HAP-1 (cell line): ENCODE measurements at regions not wholly inside any gene's neighbourhood (a gene's known extent, or its start where the extent isn't known, plus 50 kb on each side); places are given as distances from the start of the nearest gene placed in this dataset.

Experiments used
- DNase-seq, 2 experiments: peaks; one replicate each; pipeline ENCODE4 v3.0.0-alpha.2; 2016 to 2020; ENCODE audit warnings: low spot score in 2 of 2
- H3K27me3 ChIP-seq: fragments of 250-450 bp; sonication (Bioruptor Pico); 2 replicates; pipeline ENCODE4 v1.5.1; 2020; ENCODE audit warnings: low read depth, mild to moderate bottlenecking, moderate library complexity
- H3K36me3 ChIP-seq: fragments of 250-450 bp; sonication (Bioruptor Pico); replicated peaks from 2 replicates; pipeline ENCODE4 v1.5.1; 2020; ENCODE audit warnings: mild to moderate bottlenecking
- H3K4me1 ChIP-seq: fragments of 250-450 bp; sonication (Bioruptor Pico); 2 replicates; pipeline ENCODE4 v1.5.1; 2020; ENCODE audit warnings: mild to moderate bottlenecking
- H3K4me3 ChIP-seq: fragments of 250-450 bp; sonication (Bioruptor Pico); 2 replicates; pipeline ENCODE4 v1.5.1; 2020; ENCODE audit warnings: mild to moderate bottlenecking, moderate library complexity
- H3K9me3 ChIP-seq: fragments of 250-450 bp; sonication (Bioruptor Pico); 2 replicates; pipeline ENCODE4 v1.5.1; 2020; ENCODE audit warnings: mild to moderate bottlenecking, moderate library complexity
- in situ Hi-C: fragments of 300-500 bp; cut with MboI; formaldehyde crosslinking; loops from 3 replicates; pipeline ENCODE4 v1.14.3; 2020; ENCODE audit warnings: low sequenced_read_pairs, inconsistent platforms, mixed read lengths

DNA sequence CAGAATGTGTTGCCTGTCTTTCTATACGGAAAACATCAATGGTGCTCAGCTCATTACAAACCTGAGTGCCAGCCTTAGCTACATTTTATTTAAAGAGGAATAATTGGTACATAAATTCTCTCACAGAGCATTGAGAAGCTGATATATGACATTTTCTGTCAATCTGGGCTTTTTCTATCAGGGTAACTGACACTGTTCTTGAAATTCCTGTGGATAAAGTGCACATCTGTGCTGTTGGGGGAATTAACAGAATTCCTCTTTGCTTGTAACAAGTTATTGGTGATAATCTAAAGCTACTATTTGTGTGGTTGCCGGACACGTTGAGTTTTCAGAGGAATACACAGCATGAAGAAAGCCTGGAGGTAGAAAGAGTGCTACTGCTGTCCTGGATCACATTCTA, 668.6 kb downstream of the SORCS1 start:
- in situ Hi-C loops: no loop called here
- no peak for DNase-seq
- no peaks in the 10 kb centered on the region for H3K27me3 ChIP-seq
- no peaks in the 10 kb centered on the region for H3K36me3 ChIP-seq
- no peaks in the 10 kb centered on the region for H3K4me1 ChIP-seq
- no peak overlapping the region for H3K4me3 ChIP-seq
- H3K9me3 ChIP-seq: no peaks in the 10 kb centered on the region

DNA sequence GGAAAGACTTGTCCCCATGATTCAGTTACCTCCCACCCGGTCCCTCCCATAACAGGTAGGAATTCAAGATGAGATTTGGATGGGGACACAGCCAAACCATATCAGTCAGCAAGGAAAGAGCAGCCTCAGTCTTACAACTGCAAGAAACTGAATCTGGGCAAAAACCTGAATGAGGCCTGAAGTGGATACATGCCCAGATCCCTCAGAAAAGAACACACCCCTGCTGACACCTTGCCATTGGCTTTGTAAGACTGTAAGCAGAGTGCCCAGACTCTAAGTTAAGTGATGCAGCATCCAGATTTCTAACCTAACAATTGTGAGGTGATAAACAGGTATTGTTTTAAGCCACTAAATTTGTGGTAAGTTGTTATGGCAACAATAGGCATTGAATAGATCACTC, 670.8 kb downstream of the SORCS1 start:
- Histone ChIP-seq H3K27me3 (no peaks in the 10 kb centered on the region), H3K36me3 (no peaks in the 10 kb centered on the region), H3K4me3 (no peak overlapping the region), H3K9me3 (no peaks in the 10 kb centered on the region), H3K4me1 (no peaks in the 10 kb centered on the region)
- DNase-seq: no peak
- in situ Hi-C loops: no loop called here

DNA sequence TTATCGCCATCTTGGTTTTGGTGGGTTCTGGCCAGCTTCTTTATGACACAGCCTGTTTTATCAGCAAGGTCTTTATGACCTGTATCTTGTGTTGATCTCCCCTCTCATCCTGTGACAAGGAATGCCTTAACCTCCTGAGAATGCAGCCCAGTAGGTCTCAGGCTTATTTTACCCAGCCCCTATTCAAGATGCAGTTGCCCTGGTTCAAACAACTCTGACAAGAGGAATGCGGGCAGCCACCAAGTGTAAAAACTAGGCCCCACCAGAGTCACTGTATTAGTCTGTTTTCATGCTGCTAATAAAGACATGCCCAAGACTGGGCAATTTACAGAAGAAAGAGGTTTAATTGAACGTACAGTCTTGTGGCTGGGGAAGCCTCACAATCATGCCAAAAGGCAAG, 671.3 kb downstream of the SORCS1 start:
- Histone ChIP-seq H3K4me1 (no peaks in the 10 kb centered on the region), H3K9me3 (no peaks in the 10 kb centered on the region), H3K36me3 (no peaks in the 10 kb centered on the region), H3K27me3 (no peaks in the 10 kb centered on the region), H3K4me3 (no peak overlapping the region)
- no peak for DNase-seq
- in situ Hi-C loops: no loop called here

DNA sequence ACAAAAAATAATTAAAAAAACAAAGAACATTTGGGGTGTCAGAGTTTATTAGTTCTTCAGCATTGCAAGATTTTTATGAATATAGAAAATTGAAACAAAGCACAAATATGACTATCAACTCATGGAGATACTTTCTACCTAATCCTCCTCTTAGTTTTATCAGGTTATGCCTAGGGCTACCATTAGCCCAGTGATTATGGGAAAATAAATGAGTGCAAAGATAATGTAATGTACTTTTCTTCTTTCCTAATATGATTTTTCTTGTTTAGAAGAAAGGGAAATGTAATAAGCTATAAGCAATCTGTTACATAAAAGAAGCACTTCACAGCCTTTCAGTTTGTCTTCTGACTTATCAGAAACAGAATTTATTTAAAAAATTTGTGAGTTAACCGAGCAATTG, 676.8 kb downstream of the SORCS1 start:
- Histone ChIP-seq H3K9me3 (no peaks in the 10 kb centered on the region), H3K27me3 (no peaks in the 10 kb centered on the region), H3K4me3 (no peak overlapping the region), H3K4me1 (no peaks in the 10 kb centered on the region), H3K36me3 (no peaks in the 10 kb centered on the region)
- in situ Hi-C loops: no loop called here
- DNase-seq: no peak

DNA sequence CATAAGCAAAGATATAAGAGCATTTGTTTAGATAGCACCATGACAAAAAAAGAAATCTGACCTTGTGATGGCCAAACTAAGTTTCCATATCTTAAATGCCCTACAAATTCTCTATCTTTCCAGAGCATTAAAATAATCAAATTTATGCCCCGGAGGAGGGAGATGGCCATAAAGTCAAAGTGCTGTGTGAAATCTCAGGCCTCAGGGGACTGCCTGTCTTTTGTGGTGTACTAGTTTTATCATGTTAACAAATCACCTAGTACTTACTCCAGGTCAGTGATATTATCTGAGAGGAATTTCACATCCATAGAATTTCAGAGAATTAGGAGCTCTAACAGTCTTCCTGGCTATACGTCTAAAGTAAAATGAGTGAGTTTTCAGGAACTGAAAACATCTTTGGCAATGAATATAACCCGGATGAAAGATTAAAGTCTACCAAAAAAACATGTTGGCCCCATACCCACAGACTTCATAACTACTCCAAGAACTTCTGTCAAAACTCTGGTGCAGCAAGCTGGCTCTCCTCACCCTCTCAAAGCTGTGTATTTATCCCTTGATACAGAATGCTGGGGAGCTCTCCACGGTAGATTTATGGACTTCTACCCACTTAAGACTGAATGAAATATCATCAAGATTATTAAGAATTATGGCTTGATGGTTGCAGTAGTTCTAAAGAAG, 682.8 kb downstream of the SORCS1 start:
- no peaks in the 10 kb centered on the region for H3K4me1 ChIP-seq
- in situ Hi-C loops: no loop called here
- H3K36me3 ChIP-seq: no peaks in the 10 kb centered on the region
- no peak for DNase-seq
- no peaks in the 10 kb centered on the region for H3K9me3 ChIP-seq
- no peak overlapping the region for H3K4me3 ChIP-seq
- H3K27me3 ChIP-seq: no peaks in the 10 kb centered on the region

DNA sequence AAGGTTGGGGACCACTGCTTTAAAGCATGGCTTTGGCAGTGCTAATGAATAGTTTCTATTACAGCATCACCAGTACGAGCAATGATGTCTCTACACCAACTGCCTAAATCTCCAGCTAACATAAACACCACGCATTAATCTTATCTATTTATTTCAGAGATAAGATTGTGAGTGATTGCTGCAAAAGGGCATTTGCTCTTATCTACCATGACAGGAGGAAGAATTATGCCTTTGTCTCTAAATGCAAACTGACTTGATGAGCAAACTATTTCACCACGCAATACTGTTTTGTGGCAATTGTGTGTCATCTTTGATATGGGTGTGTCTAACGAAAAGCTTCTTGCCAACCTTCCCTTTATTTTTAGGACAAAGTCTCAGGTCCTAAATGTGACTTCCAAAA, 684.9 kb downstream of the SORCS1 start:
- no peak for DNase-seq
- in situ Hi-C loops: no loop called here
- Histone ChIP-seq H3K9me3 (no peaks in the 10 kb centered on the region), H3K4me3 (no peak overlapping the region), H3K27me3 (no peaks in the 10 kb centered on the region), H3K4me1 (no peaks in the 10 kb centered on the region), H3K36me3 (no peaks in the 10 kb centered on the region)

DNA sequence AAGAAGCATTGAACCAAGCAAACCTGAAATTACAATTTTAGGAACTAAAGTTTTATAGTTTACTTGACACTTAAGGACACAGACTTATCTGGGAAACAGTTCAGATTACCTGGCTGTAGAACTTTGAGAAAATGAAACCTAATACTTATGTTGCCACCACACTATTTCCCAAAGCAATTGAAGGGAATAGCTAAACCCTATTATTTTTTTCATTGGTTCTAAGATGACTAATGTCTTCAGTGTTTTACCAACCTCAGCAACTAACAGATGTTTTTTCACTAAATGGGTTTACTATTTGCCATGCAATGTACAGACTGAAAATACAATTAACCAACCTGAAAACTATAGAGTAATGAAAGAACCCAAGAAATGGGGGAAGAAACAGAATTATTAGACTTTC, 689.6 kb downstream of the SORCS1 start:
- no peaks in the 10 kb centered on the region for H3K9me3 ChIP-seq
- no peak for DNase-seq
- no peak overlapping the region for H3K4me3 ChIP-seq
- in situ Hi-C loops: no loop called here
- H3K27me3 ChIP-seq: no peaks in the 10 kb centered on the region
- no peaks in the 10 kb centered on the region for H3K4me1 ChIP-seq
- no peaks in the 10 kb centered on the region for H3K36me3 ChIP-seq

DNA sequence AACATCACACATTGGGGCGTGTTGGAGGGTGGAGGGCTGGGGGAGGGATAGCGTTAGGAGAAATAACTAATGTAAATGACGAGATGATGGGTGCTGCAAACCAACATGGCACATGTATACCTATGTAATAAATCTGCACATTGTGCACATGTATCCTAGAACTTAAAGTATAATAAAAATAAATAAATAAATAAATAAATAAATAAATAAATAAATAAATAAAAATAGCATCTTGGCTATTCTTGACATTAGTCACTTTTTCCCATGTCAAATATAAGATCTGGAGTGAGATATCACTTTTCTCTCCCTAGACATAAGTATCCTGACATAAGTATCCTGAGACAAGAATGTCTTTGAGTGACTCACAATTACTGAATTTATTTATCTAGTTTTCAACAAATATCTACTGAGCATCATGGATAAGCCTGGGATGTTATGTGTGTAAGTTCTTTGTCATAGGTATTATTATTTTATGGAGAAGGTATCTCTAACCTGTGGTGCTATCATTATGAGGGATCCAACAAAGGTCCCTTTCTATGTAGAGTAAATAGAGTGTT, 691.3 kb downstream of the SORCS1 start:
- H3K9me3 ChIP-seq: no peaks in the 10 kb centered on the region
- in situ Hi-C loops: no loop called here
- H3K27me3 ChIP-seq: no peaks in the 10 kb centered on the region
- H3K4me1 ChIP-seq: no peaks in the 10 kb centered on the region
- H3K4me3 ChIP-seq: no peak overlapping the region
- H3K36me3 ChIP-seq: no peaks in the 10 kb centered on the region
- DNase-seq: no peak

DNA sequence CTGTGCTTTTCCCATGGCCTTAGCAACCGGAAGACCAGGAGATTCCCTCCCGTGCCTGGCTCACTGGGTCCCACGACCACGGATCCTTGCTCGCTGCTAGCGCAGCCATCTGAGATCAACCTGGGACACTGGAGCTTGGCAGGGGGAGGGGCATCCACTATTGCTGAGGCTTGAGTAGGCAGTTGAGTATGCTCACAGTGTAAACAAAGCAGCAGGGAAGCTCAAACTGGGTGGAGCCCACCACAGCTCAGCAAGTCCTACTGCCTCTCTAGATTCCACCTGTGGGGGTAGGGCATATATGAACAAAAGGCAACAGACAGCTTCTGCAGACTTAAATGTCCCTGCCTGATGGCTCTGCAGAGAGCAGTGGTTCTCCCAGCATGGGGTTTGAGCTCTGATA, 697.0 kb downstream of the SORCS1 start:
- H3K4me3 ChIP-seq: no peak overlapping the region
- no peaks in the 10 kb centered on the region for H3K27me3 ChIP-seq
- in situ Hi-C loops: no loop called here
- H3K36me3 ChIP-seq: no peaks in the 10 kb centered on the region
- no peak for DNase-seq
- no peaks in the 10 kb centered on the region for H3K4me1 ChIP-seq
- H3K9me3 ChIP-seq: no peaks in the 10 kb centered on the region

DNA sequence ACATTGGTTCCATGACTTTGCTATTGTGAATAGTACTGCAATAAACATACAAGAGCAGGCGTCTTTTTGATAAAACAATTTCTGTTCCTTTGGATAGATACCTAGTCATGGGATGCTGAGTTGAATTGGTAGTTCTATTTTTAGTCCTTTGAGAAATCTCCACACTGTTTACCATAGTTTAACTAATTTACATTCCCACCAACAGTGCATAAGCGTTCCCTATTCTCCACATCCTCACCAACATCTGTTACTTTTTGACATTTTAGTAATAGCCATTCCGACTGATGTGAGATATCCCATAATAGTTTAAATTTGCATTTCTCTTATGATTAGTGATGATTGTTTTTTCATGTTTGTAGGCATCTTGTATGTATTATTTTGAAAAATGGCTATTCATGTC, 707.0 kb downstream of the SORCS1 start:
- H3K4me3 ChIP-seq: no peak overlapping the region
- no peaks in the 10 kb centered on the region for H3K9me3 ChIP-seq
- in situ Hi-C loops: no loop called here
- no peaks in the 10 kb centered on the region for H3K27me3 ChIP-seq
- DNase-seq: no peak
- no peaks in the 10 kb centered on the region for H3K36me3 ChIP-seq
- no peaks in the 10 kb centered on the region for H3K4me1 ChIP-seq

DNA sequence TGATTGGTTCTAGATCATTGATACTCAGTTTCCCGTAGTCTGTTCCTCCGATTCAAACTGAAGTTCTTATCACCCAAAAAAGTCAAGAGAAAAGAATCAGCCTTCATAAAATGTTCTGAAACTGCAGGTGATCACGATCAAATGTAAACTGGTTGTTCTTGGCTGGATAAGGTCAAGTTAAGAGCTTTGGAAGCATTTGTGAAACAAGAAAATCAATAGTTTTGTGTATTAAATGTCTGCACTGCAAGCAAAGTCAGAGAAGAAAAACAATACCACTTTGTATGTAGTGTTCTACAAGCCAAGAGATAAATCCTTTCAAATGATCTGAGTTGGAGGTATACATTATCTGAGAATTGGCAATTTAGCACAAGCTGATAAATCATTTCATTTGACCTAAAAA, 710.3 kb downstream of the SORCS1 start:
- Histone ChIP-seq H3K4me3 (no peak overlapping the region), H3K36me3 (no peaks in the 10 kb centered on the region), H3K27me3 (no peaks in the 10 kb centered on the region), H3K9me3 (no peaks in the 10 kb centered on the region), H3K4me1 (no peaks in the 10 kb centered on the region)
- no peak for DNase-seq
- in situ Hi-C loops: no loop called here

DNA sequence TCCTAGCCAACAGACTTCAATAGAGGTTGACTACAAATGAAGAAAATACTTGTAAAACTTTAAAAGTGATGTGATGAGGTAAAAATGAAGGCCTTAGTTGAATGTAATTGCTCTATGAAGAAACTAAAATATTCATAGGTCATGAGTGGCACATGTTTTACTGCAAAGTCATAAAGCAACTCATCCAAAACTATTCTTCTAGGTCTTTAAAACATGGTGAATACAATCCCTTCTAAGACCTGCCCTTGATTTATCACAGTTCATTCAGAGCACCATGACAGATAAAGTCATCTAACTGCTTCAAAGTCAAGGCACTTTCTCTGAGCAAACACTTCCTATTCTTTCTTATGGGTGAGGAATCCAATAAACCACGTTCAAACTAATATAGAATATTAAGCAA, 713.5 kb downstream of the SORCS1 start:
- H3K27me3 ChIP-seq: no peaks in the 10 kb centered on the region
- H3K36me3 ChIP-seq: no peaks in the 10 kb centered on the region
- no peak for DNase-seq
- no peaks in the 10 kb centered on the region for H3K4me1 ChIP-seq
- no peak overlapping the region for H3K4me3 ChIP-seq
- no peaks in the 10 kb centered on the region for H3K9me3 ChIP-seq
- in situ Hi-C loops: no loop called here

DNA sequence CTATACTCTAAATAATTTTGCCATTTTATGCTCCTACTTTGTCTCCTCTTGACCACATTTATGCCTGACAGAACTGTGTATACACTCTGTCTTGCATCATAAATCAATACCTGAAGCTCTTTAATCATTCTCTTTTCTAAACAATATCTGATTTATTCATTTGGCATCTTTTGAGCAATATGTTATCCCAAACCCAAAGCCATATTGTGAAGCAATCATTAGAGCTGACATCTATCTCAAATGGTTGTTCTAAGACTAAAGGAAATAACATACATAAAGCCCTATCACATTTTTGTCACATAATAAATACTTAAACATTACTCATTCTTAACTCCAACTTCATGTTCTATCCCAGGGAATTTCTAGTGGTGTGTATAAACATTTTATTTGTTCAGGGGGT, 717.6 kb downstream of the SORCS1 start:
- no peak for DNase-seq
- no peak overlapping the region for H3K4me3 ChIP-seq
- no peaks in the 10 kb centered on the region for H3K27me3 ChIP-seq
- in situ Hi-C loops: no loop called here
- H3K36me3 ChIP-seq: no peaks in the 10 kb centered on the region
- no peaks in the 10 kb centered on the region for H3K9me3 ChIP-seq
- no peaks in the 10 kb centered on the region for H3K4me1 ChIP-seq

DNA sequence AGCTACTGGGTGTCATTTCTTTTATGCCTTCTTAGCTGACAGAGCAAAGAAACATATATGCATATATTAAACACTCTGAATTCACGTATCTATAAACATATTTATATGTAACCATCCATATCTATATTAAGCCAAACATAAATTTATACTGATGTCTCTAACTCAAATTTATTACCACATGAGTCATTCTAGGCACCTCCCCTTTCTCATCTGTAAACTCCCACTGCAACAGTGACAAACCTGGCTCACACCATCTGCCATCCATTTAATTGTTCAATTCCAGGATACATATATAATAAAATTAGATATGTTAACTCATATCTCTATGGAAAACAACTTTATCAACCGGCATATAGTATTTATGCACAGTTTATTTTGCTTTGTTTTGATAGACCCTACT, 722.3 kb downstream of the SORCS1 start:
- H3K36me3 ChIP-seq: no peaks in the 10 kb centered on the region
- in situ Hi-C loops: no loop called here
- no peak overlapping the region for H3K4me3 ChIP-seq
- no peaks in the 10 kb centered on the region for H3K9me3 ChIP-seq
- no peaks in the 10 kb centered on the region for H3K27me3 ChIP-seq
- H3K4me1 ChIP-seq: no peaks in the 10 kb centered on the region
- no peak for DNase-seq

DNA sequence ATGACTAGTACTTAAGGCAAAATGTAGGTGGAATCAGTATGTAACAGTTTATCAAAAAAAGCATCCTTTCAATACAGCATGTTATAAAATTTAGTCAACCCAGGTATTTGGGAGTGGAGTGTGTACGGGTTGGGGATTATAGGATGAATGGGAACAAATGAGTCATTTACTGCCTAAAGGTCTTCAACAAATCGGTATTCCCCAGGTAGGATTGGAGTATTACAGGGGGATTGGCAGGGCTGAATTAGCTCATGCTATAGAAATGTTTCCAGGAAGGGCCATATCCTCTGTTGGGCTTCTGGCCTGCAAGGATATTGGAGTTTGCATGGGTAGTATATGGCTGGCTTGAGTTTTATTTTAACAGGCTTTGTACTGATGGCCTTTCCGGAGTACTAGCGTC, 723.7 kb downstream of the SORCS1 start:
- in situ Hi-C loops: no loop called here
- Histone ChIP-seq H3K27me3 (no peaks in the 10 kb centered on the region), H3K9me3 (no peaks in the 10 kb centered on the region), H3K36me3 (no peaks in the 10 kb centered on the region), H3K4me3 (no peak overlapping the region), H3K4me1 (no peaks in the 10 kb centered on the region)
- no peak for DNase-seq
